KMS-11 (cell line): ENCODE measurements at regions not wholly inside any gene's neighbourhood (a gene's known extent, or its start where the extent isn't known, plus 50 kb on each side); places are given as distances from the start of the nearest gene placed in this dataset.

Source experiments
- H2AFZ ChIP-seq: fragments of 200-600 bp; sonication (generic); 2 replicates; pipeline ENCODE4 v1.6.1; 2016; ENCODE audit warnings: antibody characterized with exemption, mixed run types, low read depth
- H3K27ac ChIP-seq: fragments of 200-600 bp; sonication (generic); 2 replicates; pipeline ENCODE4 v1.6.1; 2016; ENCODE audit warnings: mild to moderate bottlenecking, mixed run types
- H3K27me3 ChIP-seq: fragments of 200-600 bp; sonication (generic); 2 replicates; pipeline ENCODE4 v1.6.1; 2017; ENCODE audit warnings: mild to moderate bottlenecking, low read depth, mixed run types, moderate library complexity; ENCODE audit not compliant: insufficient read depth
- H3K36me3 ChIP-seq: fragments of 200-600 bp; sonication (generic); 2 replicates; pipeline ENCODE4 v1.6.1; 2017; ENCODE audit warnings: mild to moderate bottlenecking, mixed run types; ENCODE audit not compliant: insufficient read depth
- H3K4me1 ChIP-seq: fragments of 200-600 bp; sonication (generic); 2 replicates; pipeline ENCODE4 v1.6.1; 2016; ENCODE audit warnings: mild to moderate bottlenecking, low read depth, mixed run types; ENCODE audit not compliant: poor library complexity, severe bottlenecking
- H3K4me2 ChIP-seq: fragments of 200-600 bp; sonication (generic); 2 replicates; pipeline ENCODE4 v1.7.0; 2016; ENCODE audit warnings: mild to moderate bottlenecking, mixed run types
- H3K4me3 ChIP-seq: fragments of 200-600 bp; sonication (generic); IDR thresholded peaks from 2 replicates; pipeline ENCODE4 v1.6.1; 2017; ENCODE audit warnings: low read depth, low read length, mixed read lengths; ENCODE audit not compliant: insufficient read depth
- H3K79me2 ChIP-seq: fragments of 200-600 bp; sonication (generic); 2 replicates; pipeline ENCODE4 v1.6.1; 2016; ENCODE audit warnings: low read depth, mixed run types; ENCODE audit not compliant: insufficient read depth
- H3K9ac ChIP-seq: fragments of 200-600 bp; sonication (generic); 2 replicates; pipeline ENCODE4 v1.6.1; 2016; ENCODE audit warnings: mild to moderate bottlenecking, mixed run types
- H4K20me1 ChIP-seq: fragments of 200-600 bp; sonication (generic); 2 replicates; pipeline ENCODE4 v1.6.1; 2016; ENCODE audit warnings: mild to moderate bottlenecking, mixed run types; ENCODE audit not compliant: insufficient read depth
- CTCF ChIP-seq: fragments of 200-600 bp; sonication (generic); conservative IDR thresholded peaks from 2 replicates; pipeline ENCODE4 v1.6.1; 2017; ENCODE audit warnings: low read depth, mild to moderate bottlenecking, antibody characterized with exemption, low read length, moderate library complexity, mixed read lengths

DNA sequence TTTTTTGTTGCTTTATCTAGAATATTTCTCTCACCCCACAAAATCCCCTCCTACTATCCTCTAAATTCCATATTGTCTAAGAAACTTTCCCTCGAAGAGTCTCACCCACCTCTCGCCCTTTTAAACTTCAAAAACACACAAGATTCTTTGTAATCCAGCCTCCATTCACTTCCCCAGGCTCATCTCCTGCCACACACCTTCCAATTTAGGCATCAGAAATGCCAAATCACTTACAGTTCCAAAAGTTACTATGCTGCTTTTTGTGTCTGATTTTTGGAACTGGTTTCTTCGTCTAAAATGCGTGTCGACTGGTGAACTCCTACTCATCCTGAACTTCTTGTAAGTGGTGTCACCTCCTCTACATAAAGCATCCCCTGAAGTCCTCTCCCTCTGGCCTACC lies 482.4 kb upstream of the CAMK1G start:
- H2AFZ ChIP-seq, result no peak overlapping the region
- H3K4me2 ChIP-seq, result peak overlapping the region; percentile 95; the same call in 1 of the 2 replicates
- peak overlapping the region; percentile 93; the same call in 1 of the 2 replicates for H3K27ac ChIP-seq
- no peaks in the 10 kb centered on the region for H4K20me1 ChIP-seq
- H3K79me2 ChIP-seq, result peaks cover 12% of the 10 kb centered on the region; the same call in 1 of the 2 replicates
- no peaks in the 10 kb centered on the region for H3K36me3 ChIP-seq
- H3K9ac ChIP-seq, result no peak overlapping the region
- no peaks in the 10 kb centered on the region for H3K27me3 ChIP-seq
- no peak overlapping the region for H3K4me3 ChIP-seq
- H3K4me1 ChIP-seq, result peaks cover 95% of the 10 kb centered on the region
- no peak for TF ChIP-seq CTCF

DNA sequence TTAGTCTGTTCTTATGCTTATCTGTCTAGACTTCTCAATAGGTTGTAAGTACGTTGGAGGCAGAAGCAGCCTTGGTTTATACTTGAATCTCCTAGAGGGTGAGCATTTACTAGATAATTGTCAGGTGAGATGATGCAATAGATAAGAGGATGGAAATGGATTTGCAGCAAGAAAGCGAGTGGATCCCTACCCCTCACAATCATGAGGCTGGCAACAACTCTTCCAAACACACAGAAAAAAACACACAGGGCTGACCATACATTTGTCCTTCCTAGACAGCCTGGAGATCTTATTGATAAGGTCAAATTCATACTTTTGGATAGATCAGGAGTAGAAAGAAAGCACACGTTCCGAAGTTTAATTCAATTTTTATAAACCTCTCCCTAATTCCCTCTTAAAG lies 481.4 kb upstream of the CAMK1G start:
- no peak for TF ChIP-seq CTCF
- Histone ChIP-seq H3K36me3 (no peaks in the 10 kb centered on the region), H2AFZ (peak overlapping the region; percentile 40; the same call in 1 of the 2 replicates), H3K4me1 (peaks cover 97% of the 10 kb centered on the region), H3K9ac (peak overlapping the region; percentile 59; the same call in 1 of the 2 replicates), H3K4me3 (peak overlapping the region; percentile 5), H3K4me2 (peak overlapping the region; percentile 95), H3K79me2 (peaks cover 12% of the 10 kb centered on the region; the same call in 1 of the 2 replicates), H4K20me1 (no peaks in the 10 kb centered on the region), H3K27me3 (no peaks in the 10 kb centered on the region), H3K27ac (peak overlapping the region; percentile 93)

- Histone ChIP-seq H3K9ac (peak overlapping the region; percentile 59; the same call in 1 of the 2 replicates), H3K27me3 (no peaks in the 10 kb centered on the region), H3K36me3 (no peaks in the 10 kb centered on the region), H2AFZ (peak overlapping the region; percentile 40; the same call in 1 of the 2 replicates), H4K20me1 (no peaks in the 10 kb centered on the region), H3K27ac (peak overlapping the region; percentile 93), H3K4me3 (peak overlapping the region; percentile 5), H3K79me2 (peaks cover 12% of the 10 kb centered on the region; the same call in 1 of the 2 replicates), H3K4me2 (peak overlapping the region; percentile 95), H3K4me1 (peaks cover 98% of the 10 kb centered on the region)
- no peak for TF ChIP-seq CTCF
Measured at GRCh38 chr1:209102531-209102930, 481.0 kb upstream of the CAMK1G start.

DNA sequence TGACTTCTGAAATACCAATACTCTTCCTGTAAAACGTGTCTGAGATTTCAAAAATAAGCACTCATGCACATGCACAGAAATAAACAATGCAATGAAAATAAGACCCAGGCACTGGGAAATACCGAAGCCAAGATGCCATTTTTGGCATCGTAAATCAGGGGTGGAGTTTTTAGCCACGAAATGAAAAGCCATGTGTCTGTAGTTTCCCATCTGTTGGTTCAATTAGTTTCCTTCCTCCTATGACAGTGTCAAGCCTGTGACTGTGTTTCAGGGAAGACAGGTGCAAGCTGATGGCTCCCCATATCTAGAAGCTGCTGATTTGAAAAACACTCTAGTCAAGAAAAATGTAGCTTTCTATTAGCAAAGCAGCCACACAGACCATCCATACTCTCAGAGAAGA lies 480.4 kb upstream of the CAMK1G start:
- Histone ChIP-seq H3K4me3 (no peak overlapping the region), H3K4me2 (peak overlapping the region; percentile 95), H3K79me2 (peaks cover 12% of the 10 kb centered on the region; the same call in 1 of the 2 replicates), H4K20me1 (no peaks in the 10 kb centered on the region), H3K4me1 (peaks cover 98% of the 10 kb centered on the region), H3K27me3 (no peaks in the 10 kb centered on the region), H3K36me3 (no peaks in the 10 kb centered on the region), H3K27ac (peak overlapping the region; percentile 93), H3K9ac (peak overlapping the region; percentile 59), H2AFZ (peak overlapping the region; percentile 40; the same call in 1 of the 2 replicates)
- TF ChIP-seq CTCF, result no peak
